GM21447 (cell line): ENCODE measurements at regions not wholly inside any gene's neighbourhood (a gene's known extent, or its start where the extent isn't known, plus 50 kb on each side); places are given as distances from the start of the nearest gene placed in this dataset.
"Not testable (repeated sequence)": the region's sequence is repeated elsewhere in the genome, so short reads cannot be mapped to it uniquely, and the experiment has no call there.

Source experiments
- ATAC-seq: cut with Tn5 transposase; IDR thresholded peaks from one replicate; pipeline ENCODE4 v1.9.1; 2021; ENCODE audit not compliant: unreplicated experiment

GRCh38 chr7:76852362-76852761, 179.8 kb downstream of the SPDYE17 start:
- not testable (repeated sequence) for ATAC-seq

GRCh38 chr7:76851617-76852016, 180.5 kb downstream of the SPDYE17 start:
- ATAC-seq = not testable (repeated sequence)

GRCh38 chr7:76849887-76850563, 182.1 kb downstream of the SPDYE17 start:
- not testable (repeated sequence) for ATAC-seq

GRCh38 chr7:76839879-76840278, 192.3 kb downstream of the SPDYE17 start:
- ATAC-seq = not testable (repeated sequence)

GRCh38 chr7:76839214-76839613, 192.9 kb downstream of the SPDYE17 start:
- ATAC-seq = not testable (repeated sequence)

- ATAC-seq = not testable (repeated sequence)
Measured at GRCh38 chr7:76838357-76838756, 193.8 kb downstream of the SPDYE17 start.

GRCh38 chr7:76829233-76829632, 202.2 kb upstream of the POMZP3 start:
- ATAC-seq = not testable (repeated sequence)

- ATAC-seq = not testable (repeated sequence)
Measured at GRCh38 chr7:76826181-76826580, 199.1 kb upstream of the POMZP3 start.

- ATAC-seq = not testable (repeated sequence)
Measured at GRCh38 chr7:76809856-76810255, 182.8 kb upstream of the POMZP3 start.

GRCh38 chr7:76807588-76808100, 180.6 kb upstream of the POMZP3 start:
- ATAC-seq = not testable (repeated sequence)

- ATAC-seq = not testable (repeated sequence)
Measured at GRCh38 chr7:76806460-76806859, 179.4 kb upstream of the POMZP3 start.

- not testable (repeated sequence) for ATAC-seq
Measured at GRCh38 chr7:76806010-76806409, 178.9 kb upstream of the POMZP3 start.

- ATAC-seq = not testable (repeated sequence)
Measured at GRCh38 chr7:76805262-76805661, 178.2 kb upstream of the POMZP3 start.

- not testable (repeated sequence) for ATAC-seq
Measured at GRCh38 chr7:76797639-76798038, 170.6 kb upstream of the POMZP3 start.

- ATAC-seq = not testable (repeated sequence)
Measured at GRCh38 chr7:76780693-76781092, 153.6 kb upstream of the POMZP3 start.

GRCh38 chr7:76774279-76774678, 147.2 kb upstream of the POMZP3 start:
- not testable (repeated sequence) for ATAC-seq

- ATAC-seq = not testable (repeated sequence)
Measured at GRCh38 chr7:76771980-76772379, 144.9 kb upstream of the POMZP3 start.

GRCh38 chr7:76763977-76764376, 136.9 kb upstream of the POMZP3 start:
- ATAC-seq = not testable (repeated sequence)

GRCh38 chr7:76760546-76761220, 133.6 kb upstream of the POMZP3 start:
- not testable (repeated sequence) for ATAC-seq

- ATAC-seq = not testable (repeated sequence)
Measured at GRCh38 chr7:76739538-76739937, 112.5 kb upstream of the POMZP3 start.

GRCh38 chr7:76736724-76737123, 109.6 kb upstream of the POMZP3 start:
- not testable (repeated sequence) for ATAC-seq

- ATAC-seq = not testable (repeated sequence)
Measured at GRCh38 chr7:76736091-76736490, 109.0 kb upstream of the POMZP3 start.
